ENCODE measurements at regions not wholly inside any gene's neighbourhood (a gene's known extent, or its start where the extent isn't known, plus 50 kb on each side); places are given as distances from the start of the nearest gene placed in this dataset.
A peak's percentile ranks its signal among the peaks of the same experiment; 100 is the strongest.

DNA sequence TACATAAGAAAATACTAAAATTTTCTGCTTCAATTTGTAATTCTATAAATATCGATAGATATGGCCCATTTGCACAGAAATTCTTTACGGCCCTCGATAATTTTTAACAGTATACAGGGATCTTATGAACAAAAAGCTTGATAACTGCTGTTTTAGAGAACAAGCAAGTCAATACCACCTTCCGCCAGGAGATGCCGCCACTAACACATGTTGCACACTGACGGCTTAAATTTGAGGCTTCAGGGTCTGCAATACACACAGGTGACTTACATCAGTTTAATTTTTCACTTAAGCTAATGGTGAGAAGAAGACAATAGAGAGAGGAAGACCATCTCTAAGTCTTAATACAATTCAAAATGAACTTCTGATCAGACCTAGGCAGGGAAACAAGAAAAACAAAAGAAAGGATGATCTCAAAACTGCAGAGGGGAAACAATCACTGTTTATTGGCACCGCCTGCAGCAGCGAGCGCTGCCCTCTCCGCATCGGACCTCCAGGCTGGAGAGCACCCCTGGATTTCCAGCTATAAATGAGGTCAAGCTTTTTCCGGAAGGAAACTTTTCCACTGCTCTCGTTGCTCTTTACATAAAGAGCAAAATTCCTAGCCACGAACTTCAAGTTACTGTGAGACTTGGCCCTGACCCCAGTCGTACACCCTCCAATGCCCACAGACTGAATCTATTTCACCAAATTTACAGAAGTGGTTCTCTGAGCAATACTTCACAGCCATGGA lies 53.9 kb downstream of the OTOR start:
- H3K4me1 ChIP-seq (ENCODE audit: insufficient read depth, low read length): no peaks in the 10 kb centered on the region
- no peak overlapping the region for H2AFZ ChIP-seq (ENCODE audit: low read depth, low read length)
- DNase-seq (ENCODE audit: low read depth) (peak; percentile 25), FAIRE-seq (no peak)
- H4K20me1 ChIP-seq (ENCODE audit: insufficient read depth, low read length): no peaks in the 10 kb centered on the region
- peaks cover 1% of the 10 kb centered on the region for H3K36me3 Mint-ChIP-seq (ENCODE audit: low read depth, unreplicated experiment)
- no peaks in the 10 kb centered on the region for H3K79me2 ChIP-seq (ENCODE audit: insufficient read depth, low read length)
- H3K27me3 ChIP-seq (ENCODE audit: insufficient read depth, low read length): peaks cover 4% of the 10 kb centered on the region
- H3K4me1 Mint-ChIP-seq (ENCODE audit: low read depth, unreplicated experiment): peaks cover 4% of the 10 kb centered on the region
- H3K4me3 ChIP-seq (ENCODE audit: insufficient read depth, low read depth, low read length): no peak overlapping the region
- peaks cover 8% of the 10 kb centered on the region for H3K27me3 Mint-ChIP-seq (ENCODE audit: low read depth, unreplicated experiment)
- H3K4me2 ChIP-seq (ENCODE audit: low read length): no peak overlapping the region
- no peak overlapping the region for H3K27ac Mint-ChIP-seq (ENCODE audit: unreplicated experiment)
- H3K9me3 ChIP-seq (ENCODE audit: insufficient read depth, low read depth, low read length): no peaks in the 10 kb centered on the region
- no peak for TF ChIP-seq EZH2 (IDR thresholded peaks at IDR 0.05; ENCODE audit: insufficient read depth, low read length)
- peak; percentile 93 for TF ChIP-seq CTCF (IDR thresholded peaks at IDR 0.05; ENCODE audit: insufficient read depth, low read depth, low read length)
- H3K9me3 Mint-ChIP-seq (ENCODE audit: unreplicated experiment): peaks cover 2% of the 10 kb centered on the region
- no peaks in the 10 kb centered on the region for H3K36me3 ChIP-seq (ENCODE audit: insufficient read depth, low read length)
- H3K27ac ChIP-seq (ENCODE audit: low read depth, low read length): no peak overlapping the region
- no peak overlapping the region for H3K9ac ChIP-seq (ENCODE audit: low read length)
- H3K4me3 Mint-ChIP-seq (ENCODE audit: unreplicated experiment): no peak overlapping the region

DNA sequence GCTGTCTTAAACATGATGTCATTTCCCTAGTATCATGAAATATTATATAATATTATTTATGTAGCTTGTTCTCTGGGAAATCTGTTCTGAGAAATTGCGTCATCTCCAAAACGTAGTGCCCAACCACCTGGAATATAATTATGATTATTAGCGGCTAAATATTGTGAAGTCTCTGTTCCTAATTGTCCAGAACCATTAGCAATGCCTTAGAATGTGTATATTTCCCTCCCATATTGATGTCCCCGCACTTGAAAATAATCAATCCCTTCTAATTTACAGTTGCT lies 54.4 kb downstream of the OTOR start:
- Mint-ChIP-seq H3K9me3 (ENCODE audit: unreplicated experiment) (peaks cover 6% of the 10 kb centered on the region), H3K36me3 (ENCODE audit: low read depth, unreplicated experiment) (peaks cover 1% of the 10 kb centered on the region), H3K27me3 (ENCODE audit: low read depth, unreplicated experiment) (peaks cover 8% of the 10 kb centered on the region), H3K27ac (ENCODE audit: unreplicated experiment) (no peak overlapping the region), H3K4me1 (ENCODE audit: low read depth, unreplicated experiment) (peaks cover 7% of the 10 kb centered on the region), H3K4me3 (ENCODE audit: unreplicated experiment) (no peak overlapping the region)
- DNase-seq (ENCODE audit: low read depth): no peak
- no peaks in the 10 kb centered on the region for H3K4me1 ChIP-seq (ENCODE audit: insufficient read depth, low read length)
- H3K9ac ChIP-seq (ENCODE audit: low read length): no peak overlapping the region
- no peak for TF ChIP-seq CTCF (IDR thresholded peaks at IDR 0.05; ENCODE audit: insufficient read depth, low read depth, low read length)
- no peak for TF ChIP-seq EZH2 (IDR thresholded peaks at IDR 0.05; ENCODE audit: insufficient read depth, low read length)
- no peak overlapping the region for H3K27ac ChIP-seq (ENCODE audit: low read depth, low read length)
- H2AFZ ChIP-seq (ENCODE audit: low read depth, low read length): no peak overlapping the region
- H3K9me3 ChIP-seq (ENCODE audit: insufficient read depth, low read depth, low read length): no peaks in the 10 kb centered on the region
- no peak overlapping the region for H3K4me3 ChIP-seq (ENCODE audit: insufficient read depth, low read depth, low read length)
- H3K36me3 ChIP-seq (ENCODE audit: insufficient read depth, low read length): no peaks in the 10 kb centered on the region
- H3K27me3 ChIP-seq (ENCODE audit: insufficient read depth, low read length): peaks cover 4% of the 10 kb centered on the region
- no peak for FAIRE-seq
- no peaks in the 10 kb centered on the region for H3K79me2 ChIP-seq (ENCODE audit: insufficient read depth, low read length)
- H4K20me1 ChIP-seq (ENCODE audit: insufficient read depth, low read length): no peaks in the 10 kb centered on the region
- H3K4me2 ChIP-seq (ENCODE audit: low read length): no peak overlapping the region

GRCh38 chr20:16803965-16804792 lies 56.0 kb downstream of the OTOR start:
- no peak overlapping the region for H3K9ac ChIP-seq (ENCODE audit: low read length)
- Mint-ChIP-seq H3K4me1 (ENCODE audit: low read depth, unreplicated experiment) (peaks cover 11% of the 10 kb centered on the region), H3K27ac (ENCODE audit: unreplicated experiment) (no peak overlapping the region), H3K36me3 (ENCODE audit: low read depth, unreplicated experiment) (peaks cover 1% of the 10 kb centered on the region), H3K4me3 (ENCODE audit: unreplicated experiment) (no peak overlapping the region), H3K27me3 (ENCODE audit: low read depth, unreplicated experiment) (peaks cover 8% of the 10 kb centered on the region), H3K9me3 (ENCODE audit: unreplicated experiment) (peaks cover 7% of the 10 kb centered on the region)
- no peak overlapping the region for H3K4me2 ChIP-seq (ENCODE audit: low read length)
- peaks cover 4% of the 10 kb centered on the region for H3K27me3 ChIP-seq (ENCODE audit: insufficient read depth, low read length)
- no peaks in the 10 kb centered on the region for H3K4me1 ChIP-seq (ENCODE audit: insufficient read depth, low read length)
- no peak for FAIRE-seq
- no peak for TF ChIP-seq EZH2 (IDR thresholded peaks at IDR 0.05; ENCODE audit: insufficient read depth, low read length)
- TF ChIP-seq CTCF (IDR thresholded peaks at IDR 0.05; ENCODE audit: insufficient read depth, low read depth, low read length): peak; percentile 78
- H2AFZ ChIP-seq (ENCODE audit: low read depth, low read length): no peak overlapping the region
- no peaks in the 10 kb centered on the region for H3K36me3 ChIP-seq (ENCODE audit: insufficient read depth, low read length)
- H3K27ac ChIP-seq (ENCODE audit: low read depth, low read length): no peak overlapping the region
- no peaks in the 10 kb centered on the region for H3K9me3 ChIP-seq (ENCODE audit: insufficient read depth, low read depth, low read length)
- H4K20me1 ChIP-seq (ENCODE audit: insufficient read depth, low read length): no peaks in the 10 kb centered on the region
- no peak overlapping the region for H3K4me3 ChIP-seq (ENCODE audit: insufficient read depth, low read depth, low read length)
- peak; percentile 11 for DNase-seq (ENCODE audit: low read depth)
- H3K79me2 ChIP-seq (ENCODE audit: insufficient read depth, low read length): no peaks in the 10 kb centered on the region
